WERI-Rb-1 (cell line): ENCODE measurements at regions not wholly inside any gene's neighbourhood (a gene's known extent, or its start where the extent isn't known, plus 50 kb on each side); places are given as distances from the start of the nearest gene placed in this dataset.
"Not testable (repeated sequence)": the region's sequence is repeated elsewhere in the genome, so short reads cannot be mapped to it uniquely, and the experiment has no call there.

Experiments used
- DNase-seq: peaks from one replicate; pipeline ENCODE4 v3.0.0-alpha.2; 2020
- H3K27ac ChIP-seq: fragments of 250-450 bp; sonication (Bioruptor Pico); 2 replicates; pipeline ENCODE4 v1.5.1; 2020; ENCODE audit warnings: mild to moderate bottlenecking, moderate library complexity
- H3K27me3 ChIP-seq: fragments of 250-450 bp; sonication (Bioruptor Pico); 2 replicates; pipeline ENCODE4 v1.5.1; 2021; ENCODE audit warnings: mild to moderate bottlenecking, low read depth, moderate library complexity; ENCODE audit not compliant: insufficient read depth, severe bottlenecking
- H3K36me3 ChIP-seq: fragments of 250-450 bp; sonication (Bioruptor Pico); 2 replicates; pipeline ENCODE4 v1.5.1; 2020; ENCODE audit warnings: mild to moderate bottlenecking, moderate library complexity
- H3K4me3 ChIP-seq: 2 replicates; pipeline ENCODE4 v1.5.1; 2011; ENCODE audit warnings: low read depth, mild to moderate bottlenecking, control low read depth, low read length
- H3K9me3 ChIP-seq: fragments of 250-450 bp; sonication (Bioruptor Pico); 2 replicates; pipeline ENCODE4 v1.5.1; 2021; ENCODE audit warnings: mild to moderate bottlenecking, moderate library complexity; ENCODE audit not compliant: severe bottlenecking
- CTCF ChIP-seq: IDR thresholded peaks from 2 replicates; pipeline ENCODE4 v1.5.1; 2011; ENCODE audit warnings: low read depth, mild to moderate bottlenecking, control low read depth, inconsistent platforms, low read length

DNA sequence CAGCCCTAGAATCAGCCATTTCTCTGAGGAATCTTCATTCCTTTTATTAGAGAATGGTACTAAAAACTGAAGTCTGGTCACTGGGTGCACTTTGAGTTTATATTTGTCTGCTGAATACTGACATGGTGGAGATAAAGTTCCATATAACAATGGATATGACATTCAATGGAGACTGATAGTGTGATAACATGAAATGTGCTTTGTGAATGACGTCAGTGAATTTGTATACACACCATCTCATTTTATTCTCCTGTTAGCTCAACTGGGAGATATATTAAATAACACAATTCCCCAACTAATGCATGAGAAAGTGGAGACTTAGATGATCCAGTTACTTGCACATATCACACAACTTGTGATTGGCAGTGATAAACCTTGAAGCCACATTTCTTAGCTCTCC, 446.7 kb downstream of the DOK5 start:
- Histone ChIP-seq H3K9me3 (no peaks in the 10 kb centered on the region), H3K27ac (no peak overlapping the region), H3K4me3 (no peak overlapping the region), H3K27me3 (peaks cover 24% of the 10 kb centered on the region), H3K36me3 (no peaks in the 10 kb centered on the region)
- no peak for TF ChIP-seq CTCF
- no peak for DNase-seq

GRCh38 chr20:54920491-54920890, 445.1 kb downstream of the DOK5 start:
- Histone ChIP-seq H3K27me3 (peaks cover 30% of the 10 kb centered on the region), H3K9me3 (no peaks in the 10 kb centered on the region), H3K27ac (no peak overlapping the region), H3K36me3 (no peaks in the 10 kb centered on the region), H3K4me3 (no peak overlapping the region)
- TF ChIP-seq CTCF: no peak
- DNase-seq: no peak

DNA sequence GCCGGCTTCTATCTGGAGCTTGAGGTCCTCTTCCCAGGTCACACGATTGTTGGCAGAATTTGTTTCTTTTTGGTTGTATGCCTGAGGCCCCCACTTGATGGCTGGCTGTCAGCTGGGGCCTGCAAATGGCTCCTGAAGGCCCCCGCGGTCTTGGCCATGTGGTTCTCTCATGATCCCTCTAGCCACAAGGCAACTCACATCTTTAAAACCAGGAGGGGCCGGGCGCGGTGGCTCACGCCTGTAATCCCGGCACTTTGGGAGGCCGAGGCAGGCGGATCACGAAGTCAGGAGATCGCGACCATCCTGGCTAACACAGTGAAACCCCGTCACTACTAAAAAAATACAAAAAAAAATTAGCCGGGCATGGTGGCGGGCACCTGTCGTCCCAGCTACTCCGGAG, 443.6 kb downstream of the DOK5 start:
- H3K4me3 ChIP-seq, H3K36me3 ChIP-seq, DNase-seq, H3K27ac ChIP-seq, H3K9me3 ChIP-seq: not testable (repeated sequence)
- peaks cover 35% of the 10 kb centered on the region for H3K27me3 ChIP-seq

GRCh38 chr20:54914995-54915394, 439.6 kb downstream of the DOK5 start:
- TF ChIP-seq CTCF: no peak
- Histone ChIP-seq H3K9me3 (no peaks in the 10 kb centered on the region), H3K36me3 (no peaks in the 10 kb centered on the region), H3K4me3 (no peak overlapping the region), H3K27ac (no peak overlapping the region), H3K27me3 (peaks cover 45% of the 10 kb centered on the region)
- DNase-seq: no peak

DNA sequence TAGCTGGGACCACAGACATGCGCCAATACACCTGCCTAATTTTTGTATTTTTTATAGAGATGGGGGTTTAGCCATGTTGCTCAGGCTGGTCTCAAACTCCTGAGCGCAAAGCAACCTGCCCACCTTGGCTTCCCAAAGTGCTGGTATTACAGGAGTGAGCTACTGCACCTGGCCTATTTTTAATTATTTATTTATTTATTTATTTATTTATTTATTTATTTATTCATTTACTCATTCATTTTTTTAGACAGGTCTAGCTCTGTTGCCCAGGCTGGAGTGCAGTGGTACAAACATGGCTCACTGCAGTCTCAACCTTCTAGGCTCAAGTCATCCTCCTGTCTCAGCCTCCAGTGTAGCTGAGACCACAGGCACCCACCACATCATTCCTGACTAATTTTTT, 434.3 kb downstream of the DOK5 start:
- Histone ChIP-seq H3K27me3 (peaks cover 17% of the 10 kb centered on the region), H3K36me3 (no peaks in the 10 kb centered on the region), H3K4me3 (no peak overlapping the region), H3K27ac (no peak overlapping the region), H3K9me3 (peaks cover 4% of the 10 kb centered on the region)
- DNase-seq: no peak
- no peak for TF ChIP-seq CTCF

DNA sequence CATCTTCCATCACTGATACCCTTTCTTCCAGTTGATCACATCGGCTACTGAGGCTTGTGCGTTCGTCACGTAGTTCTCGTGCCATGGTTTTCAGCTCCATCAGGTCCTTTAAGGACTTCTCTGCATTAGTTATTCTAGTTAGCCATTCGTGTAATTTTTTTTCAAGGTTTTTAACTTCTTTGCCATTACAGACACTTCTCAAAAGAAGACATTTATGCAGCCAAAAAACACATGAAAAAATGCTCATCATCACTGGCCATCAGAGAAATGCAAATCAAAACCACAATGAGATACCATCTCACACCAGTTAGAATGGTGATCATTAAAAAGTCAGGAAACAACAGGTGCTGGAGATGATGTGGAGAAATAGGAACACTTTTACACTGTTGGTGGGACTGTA, 430.7 kb downstream of the DOK5 start:
- DNase-seq, H3K9me3 ChIP-seq, H3K4me3 ChIP-seq, H3K27me3 ChIP-seq, H3K36me3 ChIP-seq, H3K27ac ChIP-seq: not testable (repeated sequence)

GRCh38 chr20:54897787-54898186, 422.4 kb downstream of the DOK5 start:
- no peaks in the 10 kb centered on the region for H3K9me3 ChIP-seq
- no peak for TF ChIP-seq CTCF

More at GRCh38 chr20:54897787-54898186, 422.4 kb downstream of the DOK5 start:
- H3K27me3 ChIP-seq: peaks cover 7% of the 10 kb centered on the region
- H3K4me3 ChIP-seq: no peak overlapping the region
- H3K36me3 ChIP-seq: no peaks in the 10 kb centered on the region
- no peak overlapping the region for H3K27ac ChIP-seq
- DNase-seq: no peak
